Loucy (cell line): ENCODE measurements at regions not wholly inside any gene's neighbourhood (a gene's known extent, or its start where the extent isn't known, plus 50 kb on each side); places are given as distances from the start of the nearest gene placed in this dataset.
"Not testable (repeated sequence)": the region's sequence is repeated elsewhere in the genome, so short reads cannot be mapped to it uniquely, and the experiment has no call there.

Experiments
- EZH2phosphoT487 ChIP-seq: fragments of 200-600 bp; IDR thresholded peaks from 2 replicates; pipeline ENCODE4 v1.6.1; 2018; ENCODE audit warnings: antibody characterized with exemption, mild to moderate bottlenecking, moderate library complexity, borderline replicate concordance
- TF ChIP-seq, protein P1 (sequence below): fragments of 200-600 bp; sonication (generic); conservative IDR thresholded peaks from 2 replicates; pipeline ENCODE4 v1.5.1; 2014; ENCODE audit warnings: mild to moderate bottlenecking, antibody characterized with exemption, low read length

DNA sequence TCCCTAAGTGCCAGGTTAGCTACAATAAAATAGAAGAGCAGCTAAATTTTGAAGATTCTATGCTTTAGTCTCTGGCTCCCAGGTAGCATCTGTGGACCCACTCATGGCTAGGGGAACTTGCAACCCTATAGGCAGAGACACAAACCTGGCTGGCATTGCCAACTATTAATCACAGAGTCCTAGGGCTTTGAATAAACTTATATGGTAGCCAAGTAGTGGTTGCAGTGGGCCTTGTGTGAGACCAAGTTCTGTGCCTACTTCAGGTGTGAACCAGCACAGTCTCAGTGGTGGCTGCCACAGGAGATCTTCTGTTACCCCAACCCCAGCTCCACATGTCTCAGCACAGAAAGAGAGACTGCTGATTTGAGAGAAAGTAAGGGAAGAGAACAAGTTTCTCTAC lies 62.9 kb upstream of the ZNG1F start:
- TF ChIP-seq, protein P1, sequence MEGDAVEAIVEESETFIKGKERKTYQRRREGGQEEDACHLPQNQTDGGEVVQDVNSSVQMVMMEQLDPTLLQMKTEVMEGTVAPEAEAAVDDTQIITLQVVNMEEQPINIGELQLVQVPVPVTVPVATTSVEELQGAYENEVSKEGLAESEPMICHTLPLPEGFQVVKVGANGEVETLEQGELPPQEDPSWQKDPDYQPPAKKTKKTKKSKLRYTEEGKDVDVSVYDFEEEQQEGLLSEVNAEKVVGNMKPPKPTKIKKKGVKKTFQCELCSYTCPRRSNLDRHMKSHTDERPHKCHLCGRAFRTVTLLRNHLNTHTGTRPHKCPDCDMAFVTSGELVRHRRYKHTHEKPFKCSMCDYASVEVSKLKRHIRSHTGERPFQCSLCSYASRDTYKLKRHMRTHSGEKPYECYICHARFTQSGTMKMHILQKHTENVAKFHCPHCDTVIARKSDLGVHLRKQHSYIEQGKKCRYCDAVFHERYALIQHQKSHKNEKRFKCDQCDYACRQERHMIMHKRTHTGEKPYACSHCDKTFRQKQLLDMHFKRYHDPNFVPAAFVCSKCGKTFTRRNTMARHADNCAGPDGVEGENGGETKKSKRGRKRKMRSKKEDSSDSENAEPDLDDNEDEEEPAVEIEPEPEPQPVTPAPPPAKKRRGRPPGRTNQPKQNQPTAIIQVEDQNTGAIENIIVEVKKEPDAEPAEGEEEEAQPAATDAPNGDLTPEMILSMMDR: not testable (repeated sequence)
- TF ChIP-seq EZH2phosphoT487: not testable (repeated sequence)
